H9 (cell line): ENCODE measurements at regions not wholly inside any gene's neighbourhood (a gene's known extent, or its start where the extent isn't known, plus 50 kb on each side); places are given as distances from the start of the nearest gene placed in this dataset.

Experiments
- DNase-seq: peaks from one replicate; pipeline ENCODE4 v3.0.0-alpha.2; 2017
- H2AFZ ChIP-seq: one replicate; pipeline ENCODE4 v1.6.1; 2013; ENCODE audit warnings: mild to moderate bottlenecking, low read length, control low read depth, moderate library complexity
- H2AK5ac ChIP-seq: 2 replicates; pipeline ENCODE4 v1.6.1; 2013; ENCODE audit warnings: low read length, control low read depth, mixed read lengths; ENCODE audit not compliant: insufficient read length
- H2BK120ac ChIP-seq: one replicate; pipeline ENCODE4 v1.6.1; 2013; ENCODE audit warnings: low read depth, mild to moderate bottlenecking, low read length, control low read depth, inconsistent platforms; ENCODE audit not compliant: poor library complexity, severe bottlenecking
- H2BK12ac ChIP-seq: 2 replicates; pipeline ENCODE4 v1.6.1; 2013; ENCODE audit warnings: low read length, control low read depth, mixed read lengths, low read depth; ENCODE audit not compliant: insufficient read length
- H2BK15ac ChIP-seq: 2 replicates; pipeline ENCODE4 v1.6.1; 2013; ENCODE audit warnings: low read depth, low read length, control low read depth
- H2BK20ac ChIP-seq: one replicate; pipeline ENCODE4 v1.6.1; 2013; ENCODE audit warnings: low read depth, mild to moderate bottlenecking, low read length, control low read depth, inconsistent platforms; ENCODE audit not compliant: poor library complexity, severe bottlenecking
- H2BK5ac ChIP-seq: 2 replicates; pipeline ENCODE4 v1.6.1; 2013; ENCODE audit warnings: low read length, control low read depth, mixed read lengths; ENCODE audit not compliant: insufficient read length
- H3K14ac ChIP-seq: 2 replicates; pipeline ENCODE4 v1.6.1; 2013; ENCODE audit warnings: low read length, control low read depth; ENCODE audit not compliant: insufficient read depth
- H3K18ac ChIP-seq: 2 replicates; pipeline ENCODE4 v1.6.1; 2013; ENCODE audit warnings: low read depth, mild to moderate bottlenecking, mixed read lengths, low read length, control low read depth; ENCODE audit not compliant: insufficient read length
- H3K23ac ChIP-seq: 2 replicates; pipeline ENCODE4 v1.6.1; 2013; ENCODE audit warnings: low read length, control low read depth, mixed read lengths, low read depth; ENCODE audit not compliant: insufficient read length
- H3K23me2 ChIP-seq: 2 replicates; pipeline ENCODE4 v1.6.1; 2013; ENCODE audit warnings: low read depth, mild to moderate bottlenecking, mixed read lengths, low read length, control low read depth; ENCODE audit not compliant: insufficient read length, poor library complexity, severe bottlenecking
- H3K27ac ChIP-seq: 2 replicates; pipeline ENCODE4 v1.5.1; 2013; ENCODE audit warnings: low read length, control low read depth, mixed read lengths, low read depth; ENCODE audit not compliant: insufficient read length
- H3K27me3 ChIP-seq: 2 replicates; pipeline ENCODE4 v1.6.1; 2013; ENCODE audit warnings: low read length, control low read depth, inconsistent platforms; ENCODE audit not compliant: insufficient read depth
- H3K4ac ChIP-seq: 2 replicates; pipeline ENCODE4 v1.6.1; 2013; ENCODE audit warnings: low read depth, mild to moderate bottlenecking, control low read depth, inconsistent platforms, low read length, moderate library complexity
- H3K4me1 ChIP-seq: 2 replicates; pipeline ENCODE4 v1.6.1; 2013; ENCODE audit warnings: low read length, control low read depth, inconsistent platforms; ENCODE audit not compliant: insufficient read depth
- H3K4me2 ChIP-seq: 2 replicates; pipeline ENCODE4 v1.6.1; 2013; ENCODE audit warnings: low read length, control low read depth, mixed read lengths; ENCODE audit not compliant: insufficient read length, insufficient read depth
- H3K56ac ChIP-seq: 2 replicates; pipeline ENCODE4 v1.6.1; 2013; ENCODE audit warnings: low read depth, mild to moderate bottlenecking, mixed read lengths, low read length, control low read depth; ENCODE audit not compliant: insufficient read length
- H3K79me1 ChIP-seq: 2 replicates; pipeline ENCODE4 v1.6.1; 2013; ENCODE audit warnings: low read depth, mild to moderate bottlenecking, moderate library complexity, low read length, control low read depth, inconsistent platforms; ENCODE audit not compliant: insufficient read depth, poor library complexity, severe bottlenecking
- H3K79me2 ChIP-seq: 2 replicates; pipeline ENCODE4 v1.6.1; 2013; ENCODE audit warnings: low read length, control low read depth, inconsistent platforms; ENCODE audit not compliant: insufficient read depth
- H3K9ac ChIP-seq: 2 replicates; pipeline ENCODE4 v1.6.1; 2013; ENCODE audit warnings: low read length, control low read depth, mixed read lengths; ENCODE audit not compliant: insufficient read length; ENCODE audit errors: extremely low read depth
- H3K9me3 ChIP-seq: one replicate; pipeline ENCODE4 v1.6.1; 2013; ENCODE audit warnings: low read depth, low read length, inconsistent platforms; ENCODE audit not compliant: control insufficient read depth
- H3T11ph ChIP-seq: one replicate; pipeline ENCODE4 v1.6.1; 2013; ENCODE audit warnings: mild to moderate bottlenecking, low read length, control low read depth, inconsistent platforms
- H4K20me1 ChIP-seq: one replicate; pipeline ENCODE4 v1.6.1; 2013; ENCODE audit not compliant: control insufficient read depth, insufficient read length, insufficient read depth
- H4K5ac ChIP-seq: 2 replicates; pipeline ENCODE4 v1.6.1; 2013; ENCODE audit warnings: low read depth, mild to moderate bottlenecking, mixed read lengths, low read length, control low read depth; ENCODE audit not compliant: insufficient read length
- H4K8ac ChIP-seq: replicated peaks from 2 replicates; pipeline ENCODE4 v1.6.1; 2013; ENCODE audit warnings: low read length, control low read depth, mixed read lengths, low read depth; ENCODE audit not compliant: insufficient read length
- H4K91ac ChIP-seq: 2 replicates; pipeline ENCODE4 v1.6.1; 2013; ENCODE audit warnings: low read depth, mild to moderate bottlenecking, moderate library complexity, mixed read lengths, low read length, control low read depth; ENCODE audit not compliant: insufficient read length
- H3K27ac Mint-ChIP-seq, 3 experiments: 2 replicates in 2 of 3; 3 replicates in 1 of 3; pipeline ENCODE4 v1.8.0; 2020 to 2021; ENCODE audit warnings: mixed read lengths in 3 of 3, mild to moderate bottlenecking in 1 of 3, moderate library complexity in 1 of 3
- H3K27me3 Mint-ChIP-seq: 2 replicates; pipeline ENCODE4 v1.8.0; 2021; ENCODE audit warnings: low read depth, mild to moderate bottlenecking, moderate library complexity, mixed read lengths
- H3K36me3 Mint-ChIP-seq, 3 experiments: 2 replicates in 2 of 3; 3 replicates in 1 of 3; pipeline ENCODE4 v1.8.0; 2020 to 2021; ENCODE audit warnings: low read depth in 3 of 3, mixed read lengths in 3 of 3; ENCODE audit not compliant: insufficient read depth in 1 of 3
- H3K4me1 Mint-ChIP-seq, 2 experiments: 2 replicates each; pipeline ENCODE4 v1.8.0; 2020; ENCODE audit warnings: mixed read lengths in 2 of 2
- H3K4me3 Mint-ChIP-seq, 2 experiments: 2 replicates in 1 of 2; 3 replicates in 1 of 2; pipeline ENCODE4 v1.8.0; 2020 to 2021; ENCODE audit warnings: mild to moderate bottlenecking in 2 of 2, mixed read lengths in 2 of 2, moderate library complexity in 1 of 2
- H3K9me3 Mint-ChIP-seq, 2 experiments: 2 replicates in 1 of 2; 3 replicates in 1 of 2; pipeline ENCODE4 v1.8.0; 2020; ENCODE audit warnings: mild to moderate bottlenecking in 2 of 2, mixed read lengths in 2 of 2, moderate library complexity in 1 of 2
- CTCF ChIP-seq: fragments of 200-600 bp; sonication (generic); conservative IDR thresholded peaks from 3 replicates; pipeline ENCODE4 v1.8.0; 2021; ENCODE audit warnings: antibody characterized with exemption, mild to moderate bottlenecking
- WGBS: extraction: QIAGEN DNeasy Blood & Tissue Kit; methylation state at CpG from one replicate; pipeline ENCODE4 v1.1.7; 2013; ENCODE audit warnings: missing lambda C conversion rate, low lambda C conversion rate, mixed read lengths; ENCODE audit not compliant: insufficient read length; ENCODE audit errors: extremely low coverage; 5-methylcytosine and 5-hydroxymethylcytosine counted together

GRCh38 chr13:39269411-39269810 is 231.2 kb downstream of the NHLRC3 start:
- Histone ChIP-seq H3K4me1 (no peaks in the 10 kb centered on the region; the same call in 1 of the 2 replicates), H3K4ac (no peak overlapping the region), H3K9me3 (no peaks in the 10 kb centered on the region), H4K8ac (no peak overlapping the region), H3T11ph (no peak overlapping the region), H2AK5ac (no peak overlapping the region), H2BK12ac (no peak overlapping the region), H3K23ac (no peak overlapping the region), H3K9ac (no peak overlapping the region), H2BK5ac (no peak overlapping the region), H4K91ac (no peak overlapping the region), H3K27me3 (no peaks in the 10 kb centered on the region), H3K56ac (no peak overlapping the region), H3K14ac (no peak overlapping the region), H3K79me1 (no peaks in the 10 kb centered on the region), H4K20me1 (no peaks in the 10 kb centered on the region), H3K23me2 (no peaks in the 10 kb centered on the region), H2BK20ac (no peak overlapping the region), H4K5ac (no peak overlapping the region), H3K18ac (no peak overlapping the region), H3K79me2 (no peaks in the 10 kb centered on the region), H2AFZ (no peak overlapping the region), H3K27ac (no peak overlapping the region), H2BK120ac (no peak overlapping the region), H3K4me2 (no peak overlapping the region), H2BK15ac (no peak overlapping the region)
- WGBS, result no CpG with 5 or more reads among the region's 1 CpG
- no peak for DNase-seq
- Mint-ChIP-seq H3K9me3 (peaks cover 5 to 6% of the 10 kb centered on the region in 2 experiments; a peak in 4 of 5 replicates), H3K27me3 (peaks cover 21% of the 10 kb centered on the region), H3K4me3 (no peak overlapping the region), H3K4me1 (peaks cover 3 to 6% of the 10 kb centered on the region in 2 experiments; a peak in 2 of 4 replicates), H3K27ac (no peak overlapping the region), H3K36me3 (peaks cover 0 to 6% (median 3%) of the 10 kb centered on the region in 3 experiments; a peak in 3 of 7 replicates)
- no peak for TF ChIP-seq CTCF
